Activated CD8-positive, alpha-beta memory T cell treated with anti-CD3 and anti-CD28 coated beads, Interleukin-2, amount 50 U/mL, for 48 hours (primary cell): ENCODE measurements at regions not wholly inside any gene's neighbourhood (a gene's known extent, or its start where the extent isn't known, plus 50 kb on each side); places are given as distances from the start of the nearest gene placed in this dataset.

ENCODE experiments used
- DNase-seq: peaks from one replicate; pipeline ENCODE4 v3.0.0-alpha.2; 2020

DNA sequence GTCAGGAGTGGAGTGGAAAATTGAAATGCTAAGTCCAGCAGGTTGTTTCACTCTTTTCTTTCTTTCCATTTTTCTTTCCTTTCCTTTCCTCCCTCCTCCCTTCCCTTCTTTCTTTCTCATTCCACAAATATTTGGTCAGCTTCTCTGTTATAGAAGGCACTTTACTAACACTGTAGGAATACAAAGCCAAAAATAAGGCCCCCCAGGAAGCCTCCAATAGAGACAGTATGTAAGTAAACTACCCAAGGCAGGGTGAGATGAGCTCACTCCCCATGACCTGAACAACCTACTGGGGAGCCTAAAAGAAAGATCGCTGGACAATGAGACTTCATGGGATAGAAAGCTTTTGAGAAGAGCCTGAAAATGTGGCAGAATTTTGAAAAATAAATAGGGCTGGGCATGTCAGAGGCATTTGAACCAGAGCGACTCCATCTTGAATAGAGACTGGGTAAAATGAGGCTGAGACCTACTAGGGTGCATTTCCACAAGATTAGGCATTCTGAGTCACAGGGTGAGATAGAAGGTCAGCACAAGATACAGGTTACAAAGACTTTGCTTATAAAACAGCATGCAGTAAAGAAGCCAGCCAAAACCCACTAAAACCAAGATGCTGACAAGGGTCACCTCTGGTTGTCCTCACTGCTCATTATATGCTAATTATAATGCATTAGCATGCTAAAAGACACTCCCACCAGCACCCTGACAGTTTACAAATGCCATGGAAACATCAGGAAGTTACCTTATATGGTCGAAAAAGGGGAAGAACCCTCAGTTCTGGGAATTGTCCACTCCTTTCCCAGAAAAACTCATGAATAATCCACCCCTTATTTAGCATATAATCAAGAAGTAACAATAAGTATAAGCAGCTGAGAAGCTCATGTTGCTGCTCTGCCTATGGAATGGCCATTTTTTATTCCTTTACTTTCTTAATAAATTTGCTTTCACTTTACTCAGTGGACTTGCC lies 158.9 kb upstream of the EGFLAM start:
- no peak for DNase-seq

DNA sequence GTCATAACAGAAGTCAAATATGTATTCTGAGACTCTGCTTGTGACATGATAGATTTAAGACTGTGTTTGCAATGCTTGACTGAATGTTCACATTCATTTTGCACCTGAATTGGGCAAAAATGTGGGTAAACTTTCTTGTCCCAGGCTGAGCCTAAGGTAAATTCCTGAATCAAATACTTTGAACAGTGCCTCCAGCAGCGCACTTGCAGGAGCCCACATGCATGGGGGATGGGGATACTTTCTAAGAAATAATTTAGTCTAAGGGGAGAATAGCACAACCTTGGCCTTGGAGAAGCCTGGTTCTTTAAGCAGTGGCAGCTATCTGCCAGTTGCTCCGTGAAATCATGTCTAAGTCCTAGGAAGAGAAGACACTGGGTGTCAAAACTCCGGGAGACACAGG lies 163.5 kb upstream of the EGFLAM start:
- no peak for DNase-seq

DNA sequence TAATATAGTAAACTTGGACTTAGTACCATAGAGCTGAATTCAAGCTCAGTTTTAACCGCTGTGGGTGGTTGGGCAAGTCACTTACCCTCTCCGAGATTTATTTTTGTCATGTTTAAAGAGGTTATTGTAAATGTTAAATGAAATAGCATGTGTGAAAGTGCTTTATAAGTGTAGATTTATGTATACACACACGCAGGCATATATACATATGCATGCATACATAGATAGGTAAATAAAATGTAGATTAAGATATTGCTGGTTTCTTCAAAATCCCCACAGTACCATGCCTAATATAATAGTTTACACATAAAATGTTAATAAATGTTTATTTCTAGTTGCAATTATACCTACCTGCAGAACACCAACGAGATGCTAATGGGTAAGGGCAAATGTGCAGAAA lies 164.5 kb upstream of the EGFLAM start:
- no peak for DNase-seq

DNA sequence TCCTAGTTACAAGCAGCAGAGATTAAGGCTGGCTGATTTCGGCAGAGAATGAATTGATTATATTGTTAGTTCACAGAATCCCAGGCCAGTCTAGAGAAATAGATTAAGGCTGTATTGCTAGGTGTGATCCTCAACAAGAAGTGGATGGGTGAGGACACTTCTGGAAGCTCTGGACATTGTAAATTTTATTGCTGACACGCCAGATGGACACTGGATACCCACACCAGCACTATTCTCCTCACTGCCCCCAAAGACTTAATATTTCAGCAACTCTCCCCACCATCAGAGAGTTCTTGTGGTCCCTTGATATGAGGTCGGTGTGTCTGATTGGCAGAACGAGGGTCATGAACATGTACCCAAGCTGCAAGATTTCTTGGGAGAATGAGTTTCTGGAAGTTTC lies 171.6 kb upstream of the EGFLAM start:
- no peak for DNase-seq

DNA sequence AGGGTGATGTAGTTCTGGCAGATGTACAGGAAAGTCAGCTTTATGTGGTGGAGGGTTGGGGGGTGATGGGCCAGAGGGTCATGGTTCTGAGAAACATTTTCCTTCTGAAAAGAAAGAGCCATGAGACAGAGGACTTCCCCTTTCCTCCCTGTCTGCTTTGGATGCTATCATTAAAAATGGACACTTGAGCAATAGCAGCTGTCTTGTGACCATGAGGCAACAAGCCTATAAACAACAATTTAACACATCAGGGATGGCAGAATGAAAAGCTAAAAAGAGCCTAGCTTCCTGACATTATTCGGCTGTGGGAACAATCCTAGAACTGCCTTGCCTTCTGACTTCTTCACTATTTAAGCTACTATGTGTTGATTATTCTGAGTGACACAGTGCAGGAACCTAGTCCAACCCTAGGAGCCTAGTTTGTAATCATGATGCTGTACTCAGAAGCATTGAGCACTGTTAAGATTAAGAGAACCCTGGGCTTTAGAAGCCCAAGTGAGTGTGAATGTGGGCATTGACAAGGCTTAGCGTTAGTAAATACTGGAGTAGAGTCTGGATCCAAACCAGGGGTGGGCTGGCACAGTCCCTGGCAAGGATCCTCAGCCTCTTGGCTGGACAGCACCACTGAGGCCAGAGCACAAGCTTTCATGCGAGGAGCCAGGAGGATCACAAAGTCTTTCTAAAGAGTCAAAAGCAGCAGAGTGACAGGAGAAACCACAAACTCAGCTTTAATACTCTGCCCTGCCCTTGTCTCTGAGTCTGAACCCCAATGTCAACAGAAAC lies 178.5 kb upstream of the EGFLAM start:
- no peak for DNase-seq

DNA sequence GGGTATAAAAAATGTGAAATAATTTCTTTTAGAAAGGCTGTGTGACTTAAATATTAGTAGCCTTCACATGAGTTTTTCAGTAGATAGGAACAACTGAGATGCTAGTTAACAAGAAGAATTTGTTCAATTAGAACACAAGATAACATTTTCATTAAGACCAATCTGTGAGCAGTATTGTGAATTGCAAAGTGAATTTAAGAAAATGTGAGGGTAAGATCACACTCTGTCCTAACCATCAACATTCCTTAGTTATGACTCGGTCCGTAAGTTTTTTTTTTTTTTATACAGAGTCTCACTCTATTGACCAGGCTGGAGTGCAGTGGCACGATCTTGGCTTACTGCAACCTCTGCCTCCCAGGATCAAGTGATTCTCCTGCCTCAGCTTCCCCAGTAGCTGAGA lies 180.2 kb upstream of the EGFLAM start:
- no peak for DNase-seq

DNA sequence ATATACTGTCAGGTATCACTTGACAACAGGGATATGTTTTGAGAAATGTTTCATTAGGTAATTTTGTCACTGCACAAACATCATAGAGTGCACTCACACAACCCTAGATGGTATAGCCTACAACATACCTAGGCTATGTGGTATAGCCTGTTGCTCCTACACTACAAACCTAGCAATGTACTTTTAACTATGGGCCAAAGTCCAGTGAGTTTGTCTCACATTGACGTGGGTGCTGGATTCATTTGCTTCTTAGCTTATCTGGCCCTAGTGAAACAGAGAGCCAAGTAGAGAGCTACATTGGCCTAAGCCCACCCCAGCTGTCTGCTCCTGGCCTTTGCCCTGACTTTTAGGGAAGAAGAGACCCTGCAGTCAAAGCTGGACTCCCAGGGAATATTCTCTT lies 180.7 kb upstream of the EGFLAM start:
- DNase-seq = no peak

DNA sequence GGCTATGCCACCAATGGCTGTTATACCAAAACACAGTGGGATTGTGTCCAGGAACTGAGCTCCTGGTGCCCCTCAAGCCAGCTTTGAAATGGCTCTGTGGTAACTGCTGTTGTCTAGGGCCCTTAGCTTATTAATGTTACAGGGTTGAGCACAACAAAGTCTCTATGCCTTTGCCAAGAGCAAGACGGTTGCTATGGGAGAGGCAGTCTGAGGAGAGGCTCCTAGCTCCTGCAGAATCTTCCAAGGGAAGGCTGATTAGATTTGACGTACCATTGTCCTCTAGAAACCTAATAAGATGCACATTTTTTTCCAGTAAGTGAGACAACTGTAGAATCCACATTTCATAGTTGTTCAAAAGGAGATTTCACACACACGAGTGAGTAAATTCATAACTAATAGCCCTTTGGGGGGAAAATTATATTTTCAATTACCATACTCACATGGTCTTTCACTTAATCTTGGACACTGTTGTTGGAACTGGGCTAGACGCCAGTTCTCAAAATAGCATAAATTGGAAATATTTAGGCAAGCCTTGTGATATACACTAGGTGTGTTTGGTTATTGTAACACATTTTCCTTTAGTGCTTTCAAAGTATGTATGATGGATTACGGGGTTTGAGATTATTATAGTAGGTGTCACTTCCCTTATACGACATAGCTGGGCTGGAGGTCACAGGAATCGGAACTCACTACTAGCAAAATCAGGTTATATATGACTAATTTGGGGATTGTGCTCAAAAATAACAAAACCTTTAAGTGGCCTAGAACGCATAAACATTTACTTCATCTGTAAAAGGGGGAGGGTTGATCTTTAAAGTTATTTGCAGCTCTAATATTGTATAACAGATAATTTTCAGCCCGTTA lies 186.3 kb upstream of the EGFLAM start:
- no peak for DNase-seq

DNA sequence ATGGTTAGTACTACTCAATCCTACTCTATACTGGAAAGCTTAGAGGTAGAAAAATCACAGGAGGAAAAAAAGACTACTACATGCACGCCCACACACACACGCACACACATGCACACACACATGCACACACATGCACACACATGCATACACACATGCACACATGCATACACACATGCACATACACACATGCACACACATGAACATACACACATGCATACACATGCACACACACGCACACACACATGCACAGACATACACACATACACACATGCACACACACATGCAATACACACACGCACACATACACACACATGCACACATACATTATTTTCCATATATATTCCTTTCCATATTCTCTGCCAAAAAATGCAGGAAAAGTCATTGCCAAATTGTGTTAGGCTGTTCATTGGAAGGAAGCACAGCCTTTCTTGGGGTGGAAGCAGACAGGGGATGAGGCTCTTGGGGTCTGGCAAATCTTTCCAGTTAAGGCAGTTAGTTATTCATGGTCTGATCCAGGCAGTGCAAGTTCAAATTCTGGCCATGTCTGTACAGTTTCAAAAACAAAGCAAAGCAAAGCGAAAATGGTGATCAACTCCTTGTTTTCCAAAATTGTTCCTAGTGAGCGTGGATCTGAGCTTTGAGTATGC lies 187.9 kb upstream of the EGFLAM start:
- no peak for DNase-seq

DNA sequence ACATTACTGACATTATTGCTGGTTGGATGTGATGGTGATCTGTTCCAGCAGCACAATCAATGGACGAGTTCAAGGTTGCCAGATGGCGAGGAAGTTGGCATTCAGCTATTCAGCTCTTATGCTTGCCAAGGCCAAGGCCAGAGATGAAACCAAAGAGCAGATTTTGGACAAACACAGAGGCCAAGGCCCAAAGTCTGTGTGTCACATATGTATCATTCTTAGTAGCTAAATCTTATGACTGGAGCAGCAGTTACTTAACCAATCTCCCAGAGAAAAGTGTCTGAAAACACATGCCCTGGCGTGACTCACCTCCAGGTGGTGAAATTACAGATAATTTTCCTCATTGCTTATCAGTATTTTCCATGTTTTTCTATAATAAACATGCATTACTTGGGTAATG lies 189.0 kb upstream of the EGFLAM start:
- DNase-seq = no peak

DNA sequence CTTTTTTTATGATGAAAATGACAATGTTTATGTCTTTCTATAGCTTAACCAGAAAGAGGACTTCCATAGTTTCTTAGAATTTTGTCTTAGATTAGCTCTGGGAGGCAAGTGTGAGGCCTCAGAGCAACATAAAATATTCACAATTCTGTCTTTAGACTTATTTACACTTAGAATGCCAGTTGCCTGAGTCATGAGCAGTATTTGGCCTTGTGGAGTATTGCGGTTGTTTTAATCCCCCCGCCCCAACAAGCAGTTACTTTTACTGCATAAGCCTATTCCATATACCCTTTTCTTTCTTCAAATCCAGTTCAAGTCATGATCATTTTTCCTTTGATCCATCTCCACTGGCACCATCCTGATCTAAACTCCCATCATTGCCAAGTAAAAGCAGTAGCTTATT lies 198.0 kb upstream of the EGFLAM start:
- no peak for DNase-seq

DNA sequence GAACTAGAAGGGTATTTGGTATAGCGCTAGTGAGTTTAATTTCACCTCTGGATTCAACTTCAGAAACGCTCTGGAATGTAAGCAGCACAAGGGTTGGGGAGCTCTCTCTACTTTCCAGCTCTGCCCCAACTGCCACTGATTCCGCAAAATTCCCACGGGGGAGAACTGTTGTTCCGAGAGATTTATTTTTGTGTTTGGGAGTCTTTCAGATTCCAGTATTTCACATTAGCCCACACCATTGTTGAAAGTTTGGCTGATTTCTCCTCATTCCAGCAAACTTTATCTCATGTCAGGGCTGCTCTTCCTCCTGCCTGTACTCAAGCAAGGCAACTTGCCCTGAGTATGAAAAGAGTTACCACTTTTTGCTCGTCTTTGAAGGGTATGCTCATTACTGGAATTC lies 198.5 kb upstream of the EGFLAM start:
- no peak for DNase-seq

DNA sequence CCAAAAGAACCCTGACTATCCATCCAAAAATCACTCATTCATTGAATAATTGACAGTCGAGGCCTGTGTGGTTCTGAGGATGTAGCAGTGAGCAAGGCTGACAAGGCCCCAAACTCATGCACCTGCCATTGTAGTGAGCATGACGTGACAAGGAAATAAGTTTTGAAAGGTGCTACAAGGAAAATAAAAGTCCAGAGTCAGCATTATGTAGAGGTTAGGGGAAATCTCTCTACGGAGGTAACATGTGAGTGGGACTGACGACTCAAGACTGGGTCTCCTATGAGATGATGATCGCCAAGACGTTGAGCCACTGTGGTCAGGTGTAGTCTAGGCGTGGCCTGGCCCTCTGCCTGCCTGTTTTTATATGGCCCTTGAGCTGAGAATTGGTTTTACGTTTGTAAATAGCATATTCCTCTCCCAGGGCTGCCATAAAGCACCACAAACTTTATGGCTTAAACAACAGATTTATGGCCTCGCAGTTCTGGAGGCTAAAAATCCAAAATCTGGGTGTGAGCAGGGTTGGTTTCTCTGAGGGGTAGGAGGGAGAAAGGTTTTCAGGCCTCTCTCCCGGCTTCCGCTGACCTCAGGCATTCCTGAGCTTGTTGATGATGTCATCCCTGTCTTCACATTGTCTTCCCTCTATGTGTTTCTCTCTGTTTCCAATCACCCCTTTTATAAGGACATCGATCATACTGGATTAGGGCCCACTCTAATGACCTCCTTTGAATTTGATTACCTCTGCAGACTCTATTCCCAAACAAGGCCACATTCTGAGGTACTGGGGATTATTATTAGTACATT lies 206.4 kb upstream of the EGFLAM start:
- no peak for DNase-seq

DNA sequence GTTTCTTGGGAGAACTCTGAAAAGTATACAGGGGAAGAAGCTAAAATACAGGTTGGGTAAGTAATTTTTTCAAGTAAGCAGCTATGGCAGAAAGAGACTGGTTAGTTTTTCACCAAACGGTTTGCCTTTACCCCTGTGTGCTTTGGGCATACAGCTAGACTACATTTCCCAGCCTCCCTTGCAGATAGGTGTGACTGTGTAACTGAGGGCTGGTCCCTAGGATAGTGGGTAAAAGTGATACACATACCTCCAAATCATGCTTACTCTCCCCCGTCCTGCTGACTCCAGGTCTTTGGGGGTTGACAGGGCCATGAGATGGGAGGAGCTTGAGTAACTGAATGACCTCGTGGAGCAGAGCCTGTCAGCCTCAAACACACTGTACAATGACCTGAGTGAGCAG lies 208.6 kb upstream of the GDNF start:
- no peak for DNase-seq

DNA sequence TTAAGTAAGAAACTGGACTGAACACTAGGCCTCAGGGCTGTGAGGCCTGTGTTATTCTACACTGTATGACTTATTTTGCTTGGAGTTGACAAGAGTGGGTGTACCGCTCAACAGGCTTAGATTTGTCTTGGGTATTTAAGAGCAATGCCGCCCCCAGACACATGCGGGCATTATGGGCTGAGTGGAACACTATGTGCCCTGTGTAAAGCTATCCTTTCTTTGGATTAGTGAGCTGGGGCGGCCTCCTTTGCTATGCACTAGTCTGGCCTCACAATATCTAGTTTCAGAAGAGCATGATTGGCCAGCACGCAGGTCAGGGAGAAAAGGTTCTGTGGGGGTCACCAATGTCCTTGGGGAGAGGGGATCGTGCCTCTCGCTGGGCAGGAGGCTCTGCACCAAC lies 206.3 kb upstream of the GDNF start:
- DNase-seq = no peak

DNA sequence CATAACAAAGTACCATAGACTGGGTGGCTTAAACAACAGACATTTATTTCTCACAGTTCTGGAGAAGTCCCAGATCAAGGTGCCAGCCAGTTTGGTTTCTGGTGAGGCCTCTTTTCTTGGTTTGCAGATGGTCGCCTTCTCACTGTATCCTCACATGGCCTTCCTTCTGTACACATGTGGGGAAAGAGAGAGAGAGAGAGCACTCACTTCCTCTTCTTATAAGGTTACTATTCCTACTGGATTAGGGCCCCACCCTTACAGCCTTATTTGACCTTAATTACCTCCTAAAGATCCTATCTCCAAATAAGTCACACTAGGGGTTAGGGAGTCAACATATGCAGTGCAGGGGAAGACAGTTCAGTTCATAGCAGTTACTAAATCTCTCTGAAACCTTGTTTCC lies 205.6 kb upstream of the GDNF start:
- no peak for DNase-seq

DNA sequence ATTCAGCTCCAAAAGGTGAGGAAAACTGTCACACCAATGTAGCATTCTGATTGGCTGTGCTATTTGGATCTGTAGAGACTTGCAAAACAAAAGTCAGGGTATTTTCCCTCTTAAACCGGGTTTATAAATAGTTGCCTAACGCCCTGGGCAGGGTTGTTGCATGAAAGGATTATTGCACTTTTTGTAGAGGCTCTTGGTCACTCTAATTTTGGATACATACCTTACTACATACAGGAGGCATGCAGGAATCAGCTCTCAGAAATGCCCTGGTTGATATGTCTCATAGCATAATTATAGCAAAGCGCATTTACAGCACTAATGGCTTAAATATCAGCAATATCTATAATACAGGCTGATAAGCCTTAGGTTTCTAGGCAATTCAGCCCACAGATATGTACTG lies 200.0 kb upstream of the GDNF start:
- DNase-seq = no peak

DNA sequence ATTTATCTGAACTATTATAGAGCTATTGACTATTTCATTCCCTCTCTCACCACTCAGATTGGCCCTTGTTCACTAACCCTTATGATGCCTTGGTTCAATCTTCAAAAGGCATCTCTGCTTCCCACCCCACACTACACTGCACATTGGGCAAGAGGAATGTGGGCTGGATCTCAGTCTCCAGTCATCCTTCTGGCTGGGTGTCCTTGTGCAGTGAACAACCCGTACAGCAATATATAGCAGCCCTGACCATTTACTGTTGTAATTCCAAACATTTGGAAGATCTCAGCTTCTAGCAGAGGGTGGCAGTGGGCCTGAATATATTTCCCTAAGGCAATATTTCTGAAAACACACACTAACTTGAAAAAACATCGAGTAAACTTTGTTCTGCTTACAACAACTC lies 199.2 kb upstream of the GDNF start:
- DNase-seq = no peak

DNA sequence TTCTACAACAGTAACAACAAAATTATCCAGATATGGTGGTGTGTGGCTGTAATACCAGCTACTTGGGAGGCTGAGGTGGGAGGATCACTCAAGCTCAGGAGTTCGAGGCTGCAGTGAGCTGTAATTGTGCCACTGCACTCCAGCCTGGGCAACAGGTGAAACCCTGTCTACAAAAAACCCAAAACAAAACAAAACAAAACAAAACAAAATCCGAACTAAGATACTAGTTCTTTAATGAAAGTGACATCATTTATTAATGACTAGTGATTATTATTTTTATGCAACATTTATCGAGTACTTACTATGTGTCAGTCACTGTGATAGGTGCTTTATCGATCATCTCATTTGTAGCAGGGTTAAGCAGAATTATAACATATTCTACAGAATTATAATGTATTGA lies 196.9 kb upstream of the GDNF start:
- no peak for DNase-seq

DNA sequence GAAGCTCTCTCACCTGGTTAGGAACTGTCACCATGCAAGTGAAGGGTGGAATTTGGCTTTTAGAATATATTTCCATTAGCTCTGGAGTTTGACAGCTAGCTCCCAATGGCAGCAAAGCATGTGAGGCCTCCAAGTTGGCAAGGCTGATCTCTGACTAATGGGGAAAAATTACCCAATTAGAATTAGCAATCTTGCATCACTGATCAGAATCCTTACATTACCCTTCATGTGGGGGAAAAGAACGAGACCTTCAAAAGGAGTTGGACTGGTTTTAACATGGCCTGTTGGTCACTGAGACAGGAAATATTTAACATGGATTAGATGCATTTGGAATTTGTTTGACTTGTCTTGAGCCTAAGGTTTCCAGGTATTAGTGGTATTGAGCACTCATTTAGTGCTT lies 192.3 kb upstream of the GDNF start:
- DNase-seq = no peak

DNA sequence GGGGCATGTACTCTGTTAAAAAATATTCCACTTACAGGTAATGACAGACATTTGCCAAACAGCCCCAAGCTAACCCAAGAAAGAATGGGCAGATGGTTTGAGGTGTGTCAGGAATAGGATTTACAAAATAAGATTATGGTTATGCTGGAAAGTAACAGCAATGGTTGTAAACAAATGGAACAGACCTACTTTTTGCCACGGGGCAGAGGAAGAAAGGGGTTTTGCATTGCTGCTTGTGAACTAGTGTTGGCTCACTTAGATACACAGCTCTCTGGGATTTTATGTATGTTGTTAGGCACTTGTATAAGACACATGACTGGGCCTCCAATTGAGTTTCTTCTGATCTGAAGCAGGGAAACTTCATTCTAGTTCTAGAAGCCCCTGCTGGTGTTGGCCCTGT lies 191.5 kb upstream of the GDNF start:
- DNase-seq = no peak
